GF-D8 (cell line): ENCODE measurements at regions not wholly inside any gene's neighbourhood (a gene's known extent, or its start where the extent isn't known, plus 50 kb on each side); places are given as distances from the start of the nearest gene placed in this dataset.
"Not testable (repeated sequence)": the region's sequence is repeated elsewhere in the genome, so short reads cannot be mapped to it uniquely, and the experiment has no call there.

Experiments
- DNase-seq: peaks from one replicate; lab custom pipeline; 2025; lab: John Stamatoyannopoulos, UW

DNA sequence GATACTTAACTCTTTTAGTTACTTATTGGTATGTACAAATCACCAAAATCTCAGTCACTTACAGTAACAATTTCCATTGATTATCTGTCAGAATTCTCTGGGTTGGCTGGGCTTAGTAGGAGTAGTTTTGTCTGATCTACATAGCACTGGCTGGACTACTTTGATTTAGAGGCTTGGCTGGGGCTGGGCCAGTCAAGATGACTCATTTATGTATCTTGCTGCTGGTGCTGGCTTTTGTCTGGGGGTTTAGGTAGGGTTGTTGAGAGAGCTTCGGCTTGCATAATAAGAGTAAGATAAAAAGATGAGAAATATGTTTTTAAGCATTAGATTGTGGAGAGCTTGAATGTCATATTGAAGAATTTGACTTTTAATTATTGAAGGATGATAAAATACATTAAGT is 1093.7 kb downstream of the SLC6A15 start:
- DNase-seq: no peak

DNA sequence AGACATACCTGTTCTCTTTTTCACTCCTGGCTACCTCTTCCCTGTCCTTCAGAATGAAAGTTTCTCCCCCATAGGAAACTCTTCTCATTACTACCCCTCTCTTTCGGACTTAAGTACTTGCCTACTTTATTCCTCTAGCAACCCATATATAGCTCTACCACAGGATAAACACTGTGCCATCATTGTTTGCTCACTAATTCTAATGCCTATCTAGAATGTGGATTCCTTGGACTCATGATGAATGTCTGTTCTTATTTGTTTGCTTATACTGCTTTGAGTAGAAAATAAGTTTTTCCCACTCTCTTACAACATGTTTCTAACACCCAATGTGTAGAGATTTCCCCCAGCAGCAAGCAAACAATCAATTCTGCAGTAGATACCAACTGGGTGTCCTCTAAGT is 1094.9 kb downstream of the SLC6A15 start:
- DNase-seq: no peak

GRCh38 chr12:83808591-83808990 is 1104.0 kb downstream of the SLC6A15 start:
- no peak for DNase-seq

- DNase-seq: no peak
Observed at GRCh38 chr12:83807871-83808270, 1104.7 kb downstream of the SLC6A15 start.

- DNase-seq: no peak
Observed at GRCh38 chr12:83805873-83806272, 1106.7 kb downstream of the SLC6A15 start.

GRCh38 chr12:83805156-83805772 is 1107.3 kb downstream of the SLC6A15 start:
- no peak for DNase-seq

GRCh38 chr12:83801972-83802371 is 1110.6 kb downstream of the SLC6A15 start:
- DNase-seq: no peak

GRCh38 chr12:83800022-83800421 is 1112.6 kb downstream of the SLC6A15 start:
- DNase-seq: no peak

- DNase-seq: no peak
Observed at GRCh38 chr12:83796531-83796930, 1109.8 kb downstream of the TMTC2 start.

DNA sequence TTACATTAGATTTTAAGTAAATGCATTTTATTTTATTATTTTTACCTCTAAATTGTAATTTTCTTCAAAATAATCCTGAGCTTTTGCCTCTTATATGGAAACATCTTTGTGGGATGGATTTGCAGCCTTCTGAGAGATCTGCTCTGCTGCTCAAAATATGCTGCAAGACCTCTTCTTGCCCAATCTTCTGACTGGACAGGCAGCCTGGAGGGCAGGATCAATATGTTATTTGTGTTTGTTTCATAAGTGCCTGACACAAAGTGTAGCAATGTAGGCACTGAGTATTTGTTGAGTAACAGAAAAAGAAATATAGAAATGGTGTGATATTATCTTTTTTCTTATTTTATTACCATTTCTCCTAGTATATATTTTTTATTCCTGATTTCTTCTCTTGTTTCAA is 1106.9 kb downstream of the TMTC2 start:
- DNase-seq: no peak

DNA sequence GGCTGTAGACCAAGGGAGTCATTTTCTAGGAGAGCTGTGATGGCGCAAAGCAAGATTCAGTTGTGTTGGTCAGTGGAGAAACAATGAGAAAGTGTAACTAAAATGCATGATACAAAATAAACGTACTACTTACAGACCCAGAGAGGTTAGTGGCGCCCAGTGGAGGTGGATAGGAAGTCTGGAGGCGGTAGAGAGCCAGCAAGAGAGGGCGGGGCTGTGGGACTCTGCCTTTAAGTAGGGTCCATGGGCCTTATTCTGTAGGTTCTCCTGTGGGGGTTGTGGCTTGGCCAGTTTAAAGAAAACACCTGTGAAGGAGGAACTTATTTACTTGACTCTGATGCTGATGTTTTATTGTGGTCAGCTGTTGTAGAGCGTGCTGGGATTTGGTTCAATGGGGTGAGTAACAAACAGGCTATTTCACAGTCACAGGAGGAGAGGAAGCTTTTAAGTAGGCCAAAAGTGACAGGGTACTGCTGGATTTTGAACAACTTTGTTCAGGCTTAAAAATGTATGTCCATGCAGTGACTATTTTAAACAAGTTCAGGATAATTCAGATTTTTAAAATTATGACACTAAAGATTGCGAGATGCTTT is 1097.7 kb downstream of the TMTC2 start:
- no peak for DNase-seq

- no peak for DNase-seq
Observed at GRCh38 chr12:83779526-83779925, 1092.8 kb downstream of the TMTC2 start.

- no peak for DNase-seq
Observed at GRCh38 chr12:83769151-83769550, 1082.4 kb downstream of the TMTC2 start.

GRCh38 chr12:83767723-83768122 is 1081.0 kb downstream of the TMTC2 start:
- no peak for DNase-seq

DNA sequence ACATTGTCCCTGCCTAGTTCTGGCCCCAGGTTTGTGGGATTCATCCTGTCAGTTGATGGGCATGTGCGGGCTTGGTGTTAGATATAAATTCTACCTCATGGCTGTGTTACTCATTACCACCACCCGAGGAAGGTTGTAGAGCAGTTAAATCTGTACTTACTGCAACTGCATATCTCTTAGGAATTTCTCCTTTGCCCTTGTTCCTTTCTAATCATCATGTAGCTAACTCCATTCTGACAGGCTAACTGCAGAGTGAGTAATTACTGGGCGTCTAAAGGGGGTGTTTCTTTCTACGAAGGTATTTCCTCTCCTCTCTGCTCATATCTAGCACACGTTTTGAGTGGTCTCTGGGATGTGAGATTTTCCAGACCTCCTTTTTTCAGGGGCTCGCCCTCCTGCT is 1076.7 kb downstream of the TMTC2 start:
- no peak for DNase-seq

DNA sequence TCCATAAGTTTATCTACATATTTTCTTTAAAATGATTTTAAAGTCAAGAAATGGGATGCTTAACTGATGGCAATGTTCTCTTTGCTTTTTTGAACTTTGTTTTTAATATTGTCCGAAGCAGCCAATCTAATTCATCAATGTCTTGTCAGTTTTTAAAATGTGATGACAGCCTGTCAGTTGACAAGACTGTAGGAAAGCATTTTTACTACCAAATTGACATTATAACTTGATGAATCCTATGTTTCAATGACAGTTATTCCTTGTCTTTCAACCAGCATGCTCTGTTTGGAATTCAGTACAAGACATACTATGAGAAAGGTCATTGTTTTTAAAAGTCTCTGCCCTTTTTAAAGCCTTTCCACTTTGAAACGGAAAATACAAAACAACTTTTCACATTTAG is 1073.2 kb downstream of the TMTC2 start:
- DNase-seq: no peak

DNA sequence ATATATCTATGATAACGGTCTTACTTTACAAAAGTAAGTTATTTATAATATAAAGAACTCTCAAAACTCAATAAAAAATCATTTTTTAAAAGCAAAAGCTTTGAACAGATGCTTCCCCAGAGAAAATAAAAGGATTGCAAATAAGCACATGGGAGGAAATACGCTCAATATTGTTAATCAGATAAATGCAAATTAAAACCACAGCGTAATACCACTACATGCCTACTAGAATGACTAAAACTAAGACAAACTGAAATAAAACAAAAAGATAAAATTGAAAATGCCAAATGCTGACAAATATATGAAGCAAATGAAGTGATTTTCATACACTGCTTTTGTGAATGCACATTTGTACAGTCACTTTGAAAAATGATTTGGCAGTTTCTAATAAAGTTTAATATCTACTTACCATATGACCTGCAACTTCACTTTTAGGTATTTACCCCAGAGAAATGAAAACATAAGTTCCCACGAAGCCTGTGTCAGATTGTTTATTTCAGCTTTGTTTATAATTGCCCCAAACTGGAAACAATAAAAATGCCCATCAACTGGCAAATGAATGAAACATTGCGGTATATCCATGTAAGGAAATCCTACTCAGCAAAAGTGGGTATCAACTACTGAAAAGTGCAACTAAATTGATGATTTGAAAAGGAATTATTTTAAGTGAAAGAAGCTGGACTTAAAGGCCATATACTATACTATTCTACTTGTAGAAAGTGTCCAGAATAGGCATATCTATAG is 1072.4 kb downstream of the TMTC2 start:
- DNase-seq: no peak

DNA sequence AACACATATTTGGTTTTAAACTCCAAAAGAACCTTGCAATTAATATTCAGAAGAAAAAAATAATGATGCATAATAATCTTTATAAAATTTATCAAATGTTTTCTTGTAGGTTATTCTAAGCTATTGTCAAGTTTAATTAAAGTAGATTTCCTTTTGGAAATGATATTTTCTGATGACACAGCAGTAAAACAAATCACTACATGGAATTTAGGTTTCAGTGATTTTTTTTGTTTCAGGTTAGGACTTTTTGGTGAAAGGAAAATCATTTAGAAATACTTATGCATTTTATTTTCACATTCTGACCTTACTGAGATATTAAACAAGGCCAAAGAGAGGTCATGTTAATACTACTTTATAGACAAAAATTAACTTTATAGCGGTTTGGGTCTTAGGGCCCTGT is 1067.2 kb downstream of the TMTC2 start:
- DNase-seq: no peak

DNA sequence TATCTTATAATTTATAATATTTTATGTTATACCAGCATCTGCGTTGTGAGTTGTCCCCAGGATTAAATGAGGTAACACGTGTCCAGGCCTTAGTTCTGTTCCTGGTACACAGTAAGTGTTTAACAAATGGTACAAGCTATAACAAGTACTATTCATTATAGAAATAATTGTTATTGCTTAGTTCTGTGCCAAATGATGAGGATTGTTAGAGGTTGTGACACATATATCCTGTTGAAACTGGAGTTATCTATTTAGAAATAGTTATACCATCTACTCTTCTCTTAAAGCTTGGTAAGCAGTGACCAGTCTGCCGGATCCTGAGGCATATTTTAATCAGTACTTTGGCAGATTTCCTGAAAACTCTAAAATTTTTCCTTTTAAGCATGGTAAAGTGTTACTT is 1066.5 kb downstream of the TMTC2 start:
- DNase-seq: no peak

GRCh38 chr12:83739607-83740006 is 1052.9 kb downstream of the TMTC2 start:
- no peak for DNase-seq

GRCh38 chr12:83710851-83711250 is 1024.1 kb downstream of the TMTC2 start:
- no peak for DNase-seq

- DNase-seq: no peak
Observed at GRCh38 chr12:83709899-83710298, 1023.2 kb downstream of the TMTC2 start.

- no peak for DNase-seq
Observed at GRCh38 chr12:83700838-83701237, 1014.1 kb downstream of the TMTC2 start.

GRCh38 chr12:83696311-83696710 is 1009.6 kb downstream of the TMTC2 start:
- DNase-seq: not testable (repeated sequence)
